22Rv1 (cell line): ENCODE measurements at regions not wholly inside any gene's neighbourhood (a gene's known extent, or its start where the extent isn't known, plus 50 kb on each side); places are given as distances from the start of the nearest gene placed in this dataset.

Source experiments
- ZFX ChIP-seq: fragments of 450-650 bp; IDR thresholded peaks from 2 replicates; pipeline ENCODE4 v1.6.1; 2017; ENCODE audit warnings: antibody characterized with exemption, borderline replicate concordance
- TF ChIP-seq, protein P1 (sequence below): fragments of 450-650 bp; IDR thresholded peaks from 2 replicates; pipeline ENCODE4 v1.5.1; 2017; ENCODE audit warnings: mild to moderate bottlenecking

DNA sequence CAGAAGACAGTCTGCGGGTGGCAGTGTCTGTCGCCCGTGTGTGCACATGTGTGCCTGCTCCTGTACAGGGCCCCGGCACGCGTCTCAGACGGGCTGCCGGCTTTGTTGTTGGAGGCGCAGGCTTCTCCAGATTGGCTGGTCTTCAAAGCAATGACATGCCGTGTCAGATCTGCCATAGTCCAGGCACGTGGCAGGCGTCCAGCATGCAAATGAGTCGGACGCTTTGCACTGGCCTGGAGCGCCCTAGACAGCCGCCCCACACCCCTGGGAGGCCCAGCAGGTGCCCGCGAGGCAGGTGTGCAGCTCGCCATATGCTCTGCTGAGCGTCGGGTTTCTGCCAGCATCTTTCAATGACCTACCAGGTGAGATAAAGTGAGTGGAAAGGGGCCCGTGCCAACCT, 71.5 kb downstream of the GADD45G start:
- TF ChIP-seq, protein P1, sequence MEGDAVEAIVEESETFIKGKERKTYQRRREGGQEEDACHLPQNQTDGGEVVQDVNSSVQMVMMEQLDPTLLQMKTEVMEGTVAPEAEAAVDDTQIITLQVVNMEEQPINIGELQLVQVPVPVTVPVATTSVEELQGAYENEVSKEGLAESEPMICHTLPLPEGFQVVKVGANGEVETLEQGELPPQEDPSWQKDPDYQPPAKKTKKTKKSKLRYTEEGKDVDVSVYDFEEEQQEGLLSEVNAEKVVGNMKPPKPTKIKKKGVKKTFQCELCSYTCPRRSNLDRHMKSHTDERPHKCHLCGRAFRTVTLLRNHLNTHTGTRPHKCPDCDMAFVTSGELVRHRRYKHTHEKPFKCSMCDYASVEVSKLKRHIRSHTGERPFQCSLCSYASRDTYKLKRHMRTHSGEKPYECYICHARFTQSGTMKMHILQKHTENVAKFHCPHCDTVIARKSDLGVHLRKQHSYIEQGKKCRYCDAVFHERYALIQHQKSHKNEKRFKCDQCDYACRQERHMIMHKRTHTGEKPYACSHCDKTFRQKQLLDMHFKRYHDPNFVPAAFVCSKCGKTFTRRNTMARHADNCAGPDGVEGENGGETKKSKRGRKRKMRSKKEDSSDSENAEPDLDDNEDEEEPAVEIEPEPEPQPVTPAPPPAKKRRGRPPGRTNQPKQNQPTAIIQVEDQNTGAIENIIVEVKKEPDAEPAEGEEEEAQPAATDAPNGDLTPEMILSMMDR: no peak
- no peak for TF ChIP-seq ZFX
